ENCODE measurements at regions not wholly inside any gene's neighbourhood (a gene's known extent, or its start where the extent isn't known, plus 50 kb on each side); places are given as distances from the start of the nearest gene placed in this dataset.

DNA sequence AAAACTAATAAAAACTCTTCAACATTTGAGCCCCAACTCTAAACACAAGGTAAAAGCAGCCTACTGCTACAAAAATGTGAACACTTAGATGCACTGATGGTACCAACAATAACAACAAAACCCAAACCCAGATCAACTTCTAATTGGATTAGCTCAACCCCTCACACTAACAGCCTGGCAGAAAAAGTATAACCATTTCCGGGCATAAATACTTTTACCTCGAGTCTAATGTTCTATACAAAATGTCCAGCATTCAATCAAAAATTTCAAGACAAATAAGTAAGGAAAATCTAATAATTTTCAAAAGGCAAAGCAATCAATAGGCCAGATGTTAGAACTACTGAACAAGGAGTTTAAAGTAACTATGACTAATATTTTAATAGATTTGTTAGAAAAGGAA lies 303.3 kb downstream of the ARRDC4 start:
- no peaks in the 10 kb centered on the region for H3K4me1 ChIP-seq (ENCODE audit: control insufficient read depth, low read length)
- no peaks in the 10 kb centered on the region for H3K79me2 ChIP-seq (ENCODE audit: control insufficient read depth, low read length)
- no peaks in the 10 kb centered on the region for H4K20me1 ChIP-seq (ENCODE audit: control insufficient read depth, insufficient read depth, low read depth, low read length)
- no peak overlapping the region for H3K27ac ChIP-seq (ENCODE audit: low read depth, low read length)
- H3K4me3 ChIP-seq (ENCODE audit: low read length): no peak overlapping the region
- no peaks in the 10 kb centered on the region for H3F3A ChIP-seq (ENCODE audit: control insufficient read depth, insufficient read depth)
- no peaks in the 10 kb centered on the region for H3K36me3 ChIP-seq (ENCODE audit: control insufficient read depth, low read length)
- no peaks in the 10 kb centered on the region for H3K9me2 ChIP-seq (replicated peaks; ENCODE audit: control insufficient read depth, low read length)
- H3K9me3 ChIP-seq (ENCODE audit: control insufficient read depth, insufficient read depth, low read length): peaks cover 3% of the 10 kb centered on the region; the same call in 1 of the 2 replicates
- no peaks in the 10 kb centered on the region for H3K27me3 ChIP-seq (ENCODE audit: control insufficient read depth, low read length)
- H3K4me2 ChIP-seq (ENCODE audit: low read length): no peak overlapping the region
- no peak for TF ChIP-seq CTCF (IDR thresholded peaks at IDR 0.05; ENCODE audit: low read depth, low read length, poor library complexity, severe bottlenecking)
- TF ChIP-seq EZH2phosphoT487 (IDR thresholded peaks at IDR 0.05; ENCODE audit: borderline replicate concordance, low read length): no peak

GRCh38 chr15:98266295-98266694 lies 305.8 kb downstream of the ARRDC4 start:
- H3F3A ChIP-seq (ENCODE audit: control insufficient read depth, insufficient read depth): no peaks in the 10 kb centered on the region
- no peaks in the 10 kb centered on the region for H3K36me3 ChIP-seq (ENCODE audit: control insufficient read depth, low read length)
- peaks cover 3% of the 10 kb centered on the region; the same call in 1 of the 2 replicates for H3K9me3 ChIP-seq (ENCODE audit: control insufficient read depth, insufficient read depth, low read length)
- H4K20me1 ChIP-seq (ENCODE audit: control insufficient read depth, insufficient read depth, low read depth, low read length): no peaks in the 10 kb centered on the region
- H3K27ac ChIP-seq (ENCODE audit: low read depth, low read length): no peak overlapping the region
- no peaks in the 10 kb centered on the region for H3K27me3 ChIP-seq (ENCODE audit: control insufficient read depth, low read length)
- H3K4me3 ChIP-seq (ENCODE audit: low read length): no peak overlapping the region
- no peaks in the 10 kb centered on the region for H3K9me2 ChIP-seq (replicated peaks; ENCODE audit: control insufficient read depth, low read length)
- no peak for TF ChIP-seq EZH2phosphoT487 (IDR thresholded peaks at IDR 0.05; ENCODE audit: borderline replicate concordance, low read length)
- no peak for TF ChIP-seq CTCF (IDR thresholded peaks at IDR 0.05; ENCODE audit: low read depth, low read length, poor library complexity, severe bottlenecking)
- no peaks in the 10 kb centered on the region for H3K4me1 ChIP-seq (ENCODE audit: control insufficient read depth, low read length)
- H3K79me2 ChIP-seq (ENCODE audit: control insufficient read depth, low read length): no peaks in the 10 kb centered on the region
- no peak overlapping the region for H3K4me2 ChIP-seq (ENCODE audit: low read length)

- TF ChIP-seq CTCF (IDR thresholded peaks at IDR 0.05; ENCODE audit: low read depth, low read length, poor library complexity, severe bottlenecking) (no peak), EZH2phosphoT487 (IDR thresholded peaks at IDR 0.05; ENCODE audit: borderline replicate concordance, low read length) (no peak)
- no peak overlapping the region for H3K4me2 ChIP-seq (ENCODE audit: low read length)
- no peak overlapping the region for H3K4me3 ChIP-seq (ENCODE audit: low read length)
- H3K27ac ChIP-seq (ENCODE audit: low read depth, low read length): no peak overlapping the region
- no peaks in the 10 kb centered on the region for H4K20me1 ChIP-seq (ENCODE audit: control insufficient read depth, insufficient read depth, low read depth, low read length)
- H3K79me2 ChIP-seq (ENCODE audit: control insufficient read depth, low read length): no peaks in the 10 kb centered on the region
- H3K9me2 ChIP-seq (replicated peaks; ENCODE audit: control insufficient read depth, low read length): no peaks in the 10 kb centered on the region
- H3K27me3 ChIP-seq (ENCODE audit: control insufficient read depth, low read length): no peaks in the 10 kb centered on the region
- no peaks in the 10 kb centered on the region for H3K4me1 ChIP-seq (ENCODE audit: control insufficient read depth, low read length)
- H3F3A ChIP-seq (ENCODE audit: control insufficient read depth, insufficient read depth): no peaks in the 10 kb centered on the region
- peaks cover 3% of the 10 kb centered on the region; the same call in 1 of the 2 replicates for H3K9me3 ChIP-seq (ENCODE audit: control insufficient read depth, insufficient read depth, low read length)
- no peaks in the 10 kb centered on the region for H3K36me3 ChIP-seq (ENCODE audit: control insufficient read depth, low read length)
Measured at GRCh38 chr15:98268163-98268562, 307.7 kb downstream of the ARRDC4 start.

All from DOHH2 (cell line).